ENCODE measurements at regions not wholly inside any gene's neighbourhood (a gene's known extent, or its start where the extent isn't known, plus 50 kb on each side); places are given as distances from the start of the nearest gene placed in this dataset.

- TF ChIP-seq CTCF (IDR thresholded peaks at IDR 0.05) (no peak), POLR2A (IDR thresholded peaks at IDR 0.05) (no peak)
Measured at GRCh38 chr13:104592545-104593250, 1526.5 kb upstream of the SLC10A2 start.

All from right lobe of liver (tissue), 4 donors.